NT2/D1 (cell line): ENCODE measurements at regions not wholly inside any gene's neighbourhood (a gene's known extent, or its start where the extent isn't known, plus 50 kb on each side); places are given as distances from the start of the nearest gene placed in this dataset.

ENCODE experiments used
- YY1 ChIP-seq: IDR thresholded peaks from 2 replicates; pipeline ENCODE4 v1.6.1; 2011; ENCODE audit not compliant: insufficient read length, insufficient read depth
- ZNF274 ChIP-seq: IDR thresholded peaks from 2 replicates; pipeline ENCODE4 v1.6.1; 2011; ENCODE audit warnings: mild to moderate bottlenecking, low read depth, low read length

GRCh38 chr6:14231071-14231483 lies 113.5 kb downstream of the CD83 start:
- TF ChIP-seq ZNF274, result no peak
- no peak for TF ChIP-seq YY1
